SH-SY5Y (cell line): ENCODE measurements at regions not wholly inside any gene's neighbourhood (a gene's known extent, or its start where the extent isn't known, plus 50 kb on each side); places are given as distances from the start of the nearest gene placed in this dataset.

ENCODE experiments used
- GATA2 ChIP-seq: IDR thresholded peaks from 2 replicates; pipeline ENCODE4 v1.6.1; 2011; ENCODE audit warnings: mild to moderate bottlenecking, low read depth, low read length
- GATA3 ChIP-seq: IDR thresholded peaks from 2 replicates; pipeline ENCODE4 v1.6.1; 2011; ENCODE audit warnings: low read depth, mild to moderate bottlenecking, low read length, moderate library complexity

- TF ChIP-seq GATA2: no peak
- no peak for TF ChIP-seq GATA3
These were observed 720.6 kb downstream of the RWDD3 start for GRCh38 chr1:95954585-95954984.
